GM21423 (cell line): ENCODE measurements at regions not wholly inside any gene's neighbourhood (a gene's known extent, or its start where the extent isn't known, plus 50 kb on each side); places are given as distances from the start of the nearest gene placed in this dataset.

Experiments
- ATAC-seq: cut with Tn5 transposase; IDR thresholded peaks from one replicate; pipeline ENCODE4 v1.9.1; 2021; ENCODE audit warnings: mild to moderate bottlenecking, moderate library complexity; ENCODE audit not compliant: unreplicated experiment

GRCh38 chr16:73383988-73384365, 336.0 kb upstream of the ZFHX3 start:
- no peak for ATAC-seq

DNA sequence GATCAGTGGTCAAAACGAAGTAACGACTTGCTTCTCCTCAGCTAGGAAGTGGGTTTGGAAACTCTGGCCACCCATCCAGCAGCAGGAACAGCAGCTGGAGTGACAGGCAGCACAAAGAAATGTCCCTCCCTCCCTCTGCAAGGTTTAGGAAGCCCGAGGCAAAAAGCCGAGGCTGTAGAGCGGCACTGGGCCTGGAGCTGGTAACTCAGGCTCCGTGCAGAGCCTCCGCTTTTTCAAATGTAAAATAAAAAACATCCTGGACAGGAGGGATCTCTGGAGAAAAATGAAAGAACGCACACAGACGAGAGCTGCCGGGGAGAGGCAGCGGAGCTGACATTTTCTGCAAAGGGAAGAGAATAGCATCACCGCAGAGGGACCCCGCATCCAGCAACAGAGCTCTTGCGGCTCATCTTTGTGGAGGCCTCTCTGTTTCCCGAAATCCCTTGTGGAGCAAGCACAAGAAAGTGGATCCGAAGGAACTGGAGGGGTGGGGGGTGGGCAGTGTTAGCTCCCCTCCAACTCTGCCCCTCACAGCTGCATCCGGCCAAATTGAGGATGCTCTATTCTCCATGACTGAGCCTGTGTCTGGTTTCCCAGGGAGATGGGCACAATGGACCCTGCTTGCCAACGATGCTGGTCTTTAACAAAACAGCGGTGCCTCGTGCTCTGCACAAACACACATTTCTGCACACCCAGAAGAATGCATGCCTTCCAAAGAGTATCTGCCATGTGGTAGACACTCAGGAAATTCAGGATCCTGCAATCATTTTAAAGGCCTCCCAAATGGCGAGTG, 335.5 kb upstream of the ZFHX3 start:
- ATAC-seq = no peak

DNA sequence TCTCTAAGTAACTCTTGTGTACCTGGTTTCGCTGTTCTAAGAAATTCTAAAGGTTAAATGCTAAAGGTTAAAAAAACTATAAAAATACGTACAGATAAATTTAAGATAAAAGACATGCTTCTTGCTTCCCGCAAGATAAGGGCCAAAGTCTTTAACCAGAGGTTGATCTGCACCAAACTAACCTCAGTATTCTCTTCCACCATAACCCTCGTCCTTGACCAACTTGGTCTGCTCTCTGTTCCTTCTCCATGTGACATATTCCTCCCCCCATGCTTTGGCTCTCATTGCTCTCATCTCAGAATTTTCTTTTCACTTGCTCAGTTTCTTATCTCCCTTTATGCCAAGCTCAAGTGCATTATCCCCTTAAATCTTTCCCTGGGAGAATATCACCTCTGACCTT, 330.5 kb upstream of the ZFHX3 start:
- ATAC-seq = no peak

DNA sequence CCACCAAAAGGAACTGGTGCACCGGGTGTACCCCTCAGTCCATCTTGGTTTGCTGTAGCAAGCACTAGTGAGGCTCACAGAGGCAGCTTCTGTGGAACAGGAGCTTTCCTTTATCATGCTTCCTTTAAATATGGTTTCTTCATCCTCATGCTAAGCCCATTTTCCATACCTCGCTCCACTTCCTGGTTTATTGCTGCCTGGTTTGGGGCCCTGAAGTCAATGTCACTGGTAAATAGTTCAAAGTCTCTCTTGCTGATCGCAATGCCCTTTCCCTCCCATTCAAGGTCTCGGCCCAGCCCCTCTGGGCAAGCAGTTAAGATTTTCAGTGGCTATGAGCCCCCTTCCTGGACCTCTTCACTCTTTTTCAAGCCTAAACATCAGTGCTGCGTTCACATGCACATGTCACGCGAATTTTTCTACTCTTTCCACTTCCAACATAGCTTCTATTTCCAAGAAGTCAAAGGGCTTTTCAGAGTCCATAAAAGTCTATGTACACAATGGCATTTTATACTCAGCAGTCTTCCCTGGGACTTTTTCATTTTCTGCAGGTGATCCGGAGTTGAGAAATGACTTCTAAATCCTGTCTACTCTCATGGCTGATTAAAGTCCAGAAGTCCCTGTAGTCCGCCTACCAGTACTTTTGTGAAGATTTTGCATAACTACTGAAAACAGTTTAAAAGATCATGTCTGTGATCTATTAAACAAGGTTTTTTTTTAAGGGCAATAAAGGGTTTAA, 323.8 kb upstream of the ZFHX3 start:
- ATAC-seq = no peak

DNA sequence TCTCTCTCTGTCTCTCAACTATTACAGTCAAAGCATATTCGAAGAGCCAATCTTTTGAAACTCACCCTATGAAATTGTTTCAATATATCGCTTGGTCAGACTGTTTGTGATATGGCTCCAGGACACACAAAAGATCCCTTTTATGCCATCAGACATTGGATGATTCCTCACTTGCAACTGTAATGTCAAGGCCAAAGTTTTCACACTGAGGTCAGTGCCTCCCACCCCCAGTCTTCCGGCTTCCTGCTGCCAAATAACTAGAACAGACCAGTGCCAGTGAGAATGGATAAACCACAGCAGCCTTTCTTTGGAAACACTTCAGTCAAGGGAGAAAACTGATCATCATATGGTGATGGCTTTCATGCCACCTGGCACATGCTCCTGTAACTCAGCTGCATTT, 321.9 kb upstream of the ZFHX3 start:
- no peak for ATAC-seq

- ATAC-seq = no peak
Observed at GRCh38 chr16:73368715-73369114, 320.8 kb upstream of the ZFHX3 start.

- no peak for ATAC-seq
Observed at GRCh38 chr16:73365016-73365551, 317.2 kb upstream of the ZFHX3 start.

- no peak for ATAC-seq
Observed at GRCh38 chr16:73364413-73364812, 316.5 kb upstream of the ZFHX3 start.

- no peak for ATAC-seq
Observed at GRCh38 chr16:73361061-73361460, 313.1 kb upstream of the ZFHX3 start.

DNA sequence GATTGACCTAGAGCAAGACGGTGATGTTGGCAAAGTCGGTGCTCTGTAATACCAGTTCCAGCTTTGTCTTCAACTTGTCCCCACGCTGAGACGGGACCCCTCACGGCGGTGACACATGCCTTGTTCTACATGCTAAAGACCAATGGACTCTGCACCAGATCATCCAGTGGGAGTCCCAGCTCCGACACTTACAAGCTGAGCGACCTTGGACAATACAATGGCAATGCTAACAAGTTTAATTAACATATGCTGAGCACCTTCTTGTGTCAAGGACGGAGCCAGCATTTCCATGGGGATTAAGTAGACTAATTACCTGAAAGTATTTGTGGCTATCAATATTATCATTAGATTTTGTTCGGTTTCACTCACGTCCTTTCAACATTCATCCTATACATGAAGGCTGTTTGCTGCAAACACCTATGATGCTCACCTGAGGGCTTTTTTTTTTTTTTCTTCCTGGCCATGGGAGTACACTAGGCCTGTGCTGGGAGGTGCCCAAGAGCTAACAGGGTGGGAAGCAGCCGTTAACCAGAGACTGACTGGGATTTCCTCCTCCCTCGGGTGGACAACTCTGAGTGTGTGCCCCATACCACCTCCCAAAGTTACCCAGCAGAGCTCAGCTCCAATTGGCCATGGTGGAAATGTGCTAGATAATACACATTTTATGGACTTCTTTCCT, 308.6 kb upstream of the ZFHX3 start:
- no peak for ATAC-seq

DNA sequence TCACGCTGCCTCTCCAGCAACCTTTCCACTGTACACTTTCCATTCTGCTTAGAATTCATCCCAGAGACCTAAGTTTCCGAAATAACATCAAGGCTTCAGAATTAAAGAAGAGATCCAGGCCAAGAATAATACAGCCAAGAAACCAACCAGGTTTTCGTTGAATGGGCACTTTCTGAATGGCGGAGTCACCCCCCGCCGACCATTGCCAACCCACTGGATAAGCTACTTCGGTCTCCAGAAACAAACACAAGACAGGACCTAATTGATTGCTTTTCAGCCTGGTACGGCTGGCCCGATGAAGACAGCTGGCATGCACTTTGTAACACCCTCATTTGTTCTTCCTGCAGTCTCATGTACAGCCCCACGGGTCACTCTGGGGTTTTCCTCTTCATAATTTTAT, 308.1 kb upstream of the ZFHX3 start:
- ATAC-seq = no peak

- no peak for ATAC-seq
Observed at GRCh38 chr16:73354434-73354833, 306.5 kb upstream of the ZFHX3 start.

GRCh38 chr16:73350707-73351452, 303.0 kb upstream of the ZFHX3 start:
- ATAC-seq = no peak

DNA sequence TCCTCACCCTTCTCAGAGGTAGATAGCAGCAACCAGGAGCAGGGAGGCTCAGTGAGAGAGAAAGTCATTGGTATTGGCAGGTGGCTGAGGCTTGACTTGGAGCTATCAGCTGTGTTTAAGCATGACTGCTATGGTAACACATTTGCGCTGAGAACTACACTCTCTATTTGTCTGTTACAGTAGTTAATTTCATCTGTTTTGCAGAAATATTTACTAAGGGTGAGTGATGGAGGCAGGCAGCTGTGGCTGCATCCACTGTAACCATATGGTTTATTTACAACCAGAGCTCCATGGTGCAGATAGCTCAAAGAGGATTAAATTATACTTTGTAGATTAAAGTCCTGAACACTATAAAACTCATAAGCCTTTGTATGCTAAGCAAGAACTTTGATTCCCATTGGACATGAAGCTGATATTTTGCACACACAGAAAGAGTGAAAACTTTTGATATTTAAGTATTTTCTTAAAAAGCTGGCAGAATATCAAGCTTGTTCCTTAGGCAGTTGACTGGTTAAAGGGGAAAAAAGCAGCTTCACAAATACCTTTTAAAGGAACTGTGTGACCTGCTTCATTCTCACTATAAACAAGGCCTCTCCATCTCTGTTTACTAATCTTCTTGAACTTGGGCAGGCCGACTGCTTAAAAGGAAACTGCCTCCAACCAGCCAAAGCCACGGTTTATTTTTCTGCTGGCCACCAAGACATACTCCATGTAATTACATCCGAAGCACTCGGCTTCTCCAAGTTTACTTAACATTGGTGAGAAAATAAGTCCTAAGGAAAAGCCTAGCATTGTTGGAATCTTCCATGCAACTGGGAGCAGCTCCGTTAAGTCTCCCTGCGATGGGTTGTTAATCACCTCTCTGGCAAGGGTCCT, 299.8 kb upstream of the ZFHX3 start:
- ATAC-seq = no peak

DNA sequence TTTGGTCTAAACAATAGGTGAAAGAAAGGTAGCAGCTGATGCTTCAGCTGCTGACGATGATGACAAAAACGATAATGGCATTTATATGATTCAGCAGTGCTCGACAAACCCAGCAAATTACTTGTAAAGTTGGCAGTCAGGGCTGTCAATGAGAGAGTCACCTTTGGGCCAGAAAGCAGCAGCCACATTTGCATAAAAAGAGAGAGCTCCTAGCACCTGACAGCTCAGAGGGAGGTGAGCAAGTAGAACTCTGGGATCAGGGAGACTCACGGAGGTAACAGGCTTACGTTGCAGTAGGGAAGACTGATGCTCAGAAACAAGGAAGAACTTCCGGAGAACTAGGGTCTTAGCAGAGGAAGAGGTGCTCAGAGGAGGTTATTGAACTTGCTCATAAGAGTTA, 291.9 kb upstream of the ZFHX3 start:
- no peak for ATAC-seq

DNA sequence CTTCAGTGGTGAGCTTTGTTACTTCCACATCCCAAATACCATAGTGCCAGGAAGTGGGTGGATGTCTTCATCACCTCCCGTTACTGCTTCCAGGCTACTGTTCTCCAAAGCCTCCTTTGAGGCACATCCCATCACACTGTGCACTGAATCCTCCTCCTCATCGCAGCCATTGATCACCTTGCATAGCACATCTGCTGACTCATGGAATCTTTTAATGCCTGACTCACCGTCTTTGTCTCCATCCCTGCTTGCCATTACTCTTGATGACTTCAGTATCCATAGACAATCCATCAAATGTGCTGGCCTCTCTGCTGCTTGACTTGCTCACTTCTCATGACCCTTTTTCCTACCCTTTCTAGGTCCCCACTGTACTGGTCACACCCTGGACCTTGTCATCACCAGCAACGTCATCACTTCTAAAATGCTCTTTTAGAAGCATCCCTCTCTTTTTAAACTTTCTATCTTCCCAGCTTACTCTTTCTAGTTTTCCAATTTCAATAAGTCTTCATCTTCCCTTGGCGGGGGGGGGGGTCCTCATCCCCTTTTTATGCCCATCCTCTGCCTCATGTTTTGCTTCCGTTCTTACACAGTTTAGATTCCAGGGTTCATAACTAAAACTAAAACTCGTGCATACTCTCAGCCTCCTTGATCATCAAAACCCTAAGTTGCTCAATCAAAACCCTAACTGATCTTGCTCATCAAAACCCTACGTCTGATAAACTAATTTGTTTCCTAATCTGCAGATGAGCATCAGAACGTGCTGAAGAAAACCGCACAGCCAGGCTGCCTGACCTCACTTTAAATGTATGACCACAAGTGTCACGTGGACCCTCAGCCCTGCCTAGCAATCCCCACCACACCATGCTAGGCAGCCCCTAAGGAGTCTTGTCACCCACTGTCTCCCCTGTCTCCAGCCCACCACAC, 289.7 kb upstream of the ZFHX3 start:
- ATAC-seq = no peak

- no peak for ATAC-seq
Observed at GRCh38 chr16:73329358-73330286, 281.7 kb upstream of the ZFHX3 start.
